HFF-Myc (cell line): ENCODE measurements at regions not wholly inside any gene's neighbourhood (a gene's known extent, or its start where the extent isn't known, plus 50 kb on each side); places are given as distances from the start of the nearest gene placed in this dataset.

Source experiments
- DNase-seq: peaks from one replicate; pipeline ENCODE4 v3.0.0-alpha.2; 2011; ENCODE audit warnings: low read depth; ENCODE audit errors: extremely low read depth
- H3K4me3 ChIP-seq: replicated peaks from 2 replicates; pipeline ENCODE4 v1.5.1; 2011; ENCODE audit warnings: low read depth, mild to moderate bottlenecking, control low read depth, low read length
- TF ChIP-seq, protein P1 (sequence below): IDR thresholded peaks from 2 replicates; pipeline ENCODE4 v1.5.1; 2012; ENCODE audit warnings: mild to moderate bottlenecking, low read depth, low read length, control low read depth; ENCODE audit errors: missing control alignments

DNA sequence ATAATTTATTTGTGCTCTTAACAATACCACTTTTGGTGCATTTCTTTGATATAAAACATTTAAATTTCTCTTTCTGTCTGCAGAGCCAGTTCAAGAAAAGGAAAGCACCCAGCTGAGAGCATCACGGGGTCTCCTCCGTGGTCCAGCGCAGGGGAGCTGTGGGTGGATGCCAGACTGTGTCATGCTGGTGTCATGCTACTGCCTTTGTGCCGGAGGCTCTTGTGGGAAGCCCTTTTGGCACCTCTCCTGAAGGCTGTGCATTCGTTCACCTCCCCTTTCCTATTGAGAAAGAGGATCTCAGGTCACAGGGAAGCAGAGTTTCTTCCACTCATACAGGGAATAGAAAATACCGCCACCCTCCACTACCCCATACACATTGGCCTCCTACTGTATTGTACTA is 450.4 kb downstream of the GALR1 start:
- DNase-seq, result no peak
- TF ChIP-seq, protein P1, sequence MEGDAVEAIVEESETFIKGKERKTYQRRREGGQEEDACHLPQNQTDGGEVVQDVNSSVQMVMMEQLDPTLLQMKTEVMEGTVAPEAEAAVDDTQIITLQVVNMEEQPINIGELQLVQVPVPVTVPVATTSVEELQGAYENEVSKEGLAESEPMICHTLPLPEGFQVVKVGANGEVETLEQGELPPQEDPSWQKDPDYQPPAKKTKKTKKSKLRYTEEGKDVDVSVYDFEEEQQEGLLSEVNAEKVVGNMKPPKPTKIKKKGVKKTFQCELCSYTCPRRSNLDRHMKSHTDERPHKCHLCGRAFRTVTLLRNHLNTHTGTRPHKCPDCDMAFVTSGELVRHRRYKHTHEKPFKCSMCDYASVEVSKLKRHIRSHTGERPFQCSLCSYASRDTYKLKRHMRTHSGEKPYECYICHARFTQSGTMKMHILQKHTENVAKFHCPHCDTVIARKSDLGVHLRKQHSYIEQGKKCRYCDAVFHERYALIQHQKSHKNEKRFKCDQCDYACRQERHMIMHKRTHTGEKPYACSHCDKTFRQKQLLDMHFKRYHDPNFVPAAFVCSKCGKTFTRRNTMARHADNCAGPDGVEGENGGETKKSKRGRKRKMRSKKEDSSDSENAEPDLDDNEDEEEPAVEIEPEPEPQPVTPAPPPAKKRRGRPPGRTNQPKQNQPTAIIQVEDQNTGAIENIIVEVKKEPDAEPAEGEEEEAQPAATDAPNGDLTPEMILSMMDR, result no peak

DNA sequence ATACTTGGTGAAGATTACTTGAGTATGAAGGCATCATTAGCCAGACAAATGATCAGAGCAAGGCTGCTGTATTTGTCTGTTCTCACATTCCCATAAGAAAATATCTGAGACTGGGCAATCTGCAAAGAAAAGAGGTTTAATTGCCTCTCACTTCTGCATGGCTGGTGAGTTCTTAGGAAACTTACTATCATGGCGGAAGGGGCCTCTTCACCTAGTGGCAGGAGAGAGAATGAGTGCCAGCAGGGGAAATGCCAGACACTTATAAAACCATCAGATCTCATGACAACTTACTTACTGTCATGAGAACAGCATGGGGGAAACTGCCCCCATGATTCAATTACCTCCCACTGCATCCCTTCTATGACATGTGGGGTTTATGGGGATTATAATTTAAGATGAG is 452.3 kb downstream of the GALR1 start:
- DNase-seq, result no peak
- TF ChIP-seq, protein P1, result no peak
- no peak overlapping the region for H3K4me3 ChIP-seq

More for the DNA sequence above, 450.4 kb downstream of the GALR1 start:
- H3K4me3 ChIP-seq, result no peak overlapping the region

DNA sequence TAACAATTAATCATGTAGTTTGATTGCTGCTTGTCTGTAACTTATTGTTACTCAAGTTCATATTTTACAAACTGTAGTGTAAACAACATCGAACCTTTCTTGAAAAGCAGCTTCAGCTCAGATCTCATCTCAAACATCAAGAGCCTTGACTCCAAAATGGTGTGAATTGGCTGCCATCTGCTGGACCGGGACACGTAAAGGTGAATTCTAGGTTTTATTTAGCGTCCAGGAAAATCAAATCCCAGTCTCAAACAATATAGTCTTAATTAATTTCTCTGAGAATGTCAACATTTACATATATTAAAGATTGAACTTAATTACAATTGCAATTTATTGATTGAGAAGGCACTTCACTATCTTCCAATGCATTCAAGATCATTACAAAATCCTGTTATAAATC is 453.0 kb downstream of the GALR1 start:
- no peak for DNase-seq
- no peak overlapping the region for H3K4me3 ChIP-seq
- TF ChIP-seq, protein P1, result no peak

DNA sequence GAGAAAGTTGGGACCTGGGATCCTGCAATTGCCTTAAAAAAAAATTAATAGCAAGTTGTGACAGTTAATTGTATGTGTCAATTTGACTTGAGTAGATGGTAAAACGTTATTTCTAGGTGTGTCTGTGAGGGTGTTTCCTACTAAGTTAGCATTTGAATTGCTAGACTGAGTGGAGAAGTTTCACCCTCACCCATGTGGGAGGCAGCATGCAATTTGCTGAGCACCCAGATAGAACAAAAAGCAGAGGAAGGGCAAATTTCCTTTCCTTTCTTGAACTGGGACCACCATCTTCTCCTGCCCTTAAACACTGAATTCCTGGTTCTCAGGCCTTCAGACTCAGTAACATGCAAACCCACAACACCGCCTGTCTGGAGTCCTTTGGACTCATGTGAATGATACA is 455.7 kb downstream of the GALR1 start:
- H3K4me3 ChIP-seq, result no peak overlapping the region
- TF ChIP-seq, protein P1, result no peak
- DNase-seq, result no peak

DNA sequence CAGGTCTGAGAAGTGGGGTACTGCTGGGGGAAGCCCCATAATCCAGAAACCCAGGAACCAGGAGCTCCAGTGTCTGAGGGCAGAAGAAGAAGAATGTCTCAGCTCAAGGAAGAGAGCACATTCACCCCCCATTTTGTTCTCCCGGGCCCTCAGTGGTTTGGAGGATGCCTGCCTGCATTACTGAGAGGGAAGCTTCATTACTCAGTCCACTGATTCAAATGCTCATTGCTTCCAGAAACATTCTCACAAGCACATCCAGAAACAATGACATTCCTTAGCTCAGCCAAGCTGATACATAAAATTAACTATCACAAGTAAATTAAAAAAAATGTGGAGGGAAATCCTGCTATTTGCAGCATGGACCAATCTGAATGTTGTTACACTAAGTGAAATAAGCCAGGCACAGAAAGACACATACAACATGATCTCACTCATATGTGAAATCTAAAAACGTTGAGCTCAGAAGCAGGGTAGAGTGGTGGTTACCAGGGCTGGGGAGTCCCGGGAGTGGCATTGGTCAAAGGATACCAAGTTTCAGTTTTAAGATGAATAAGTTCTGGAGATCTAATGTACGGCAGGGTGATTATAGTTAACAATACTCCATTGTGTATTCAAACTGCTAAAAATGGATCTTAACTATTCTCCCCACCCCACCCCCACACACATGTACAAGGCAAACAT is 459.3 kb downstream of the GALR1 start:
- no peak for DNase-seq
- TF ChIP-seq, protein P1, result no peak
- H3K4me3 ChIP-seq, result no peak overlapping the region

DNA sequence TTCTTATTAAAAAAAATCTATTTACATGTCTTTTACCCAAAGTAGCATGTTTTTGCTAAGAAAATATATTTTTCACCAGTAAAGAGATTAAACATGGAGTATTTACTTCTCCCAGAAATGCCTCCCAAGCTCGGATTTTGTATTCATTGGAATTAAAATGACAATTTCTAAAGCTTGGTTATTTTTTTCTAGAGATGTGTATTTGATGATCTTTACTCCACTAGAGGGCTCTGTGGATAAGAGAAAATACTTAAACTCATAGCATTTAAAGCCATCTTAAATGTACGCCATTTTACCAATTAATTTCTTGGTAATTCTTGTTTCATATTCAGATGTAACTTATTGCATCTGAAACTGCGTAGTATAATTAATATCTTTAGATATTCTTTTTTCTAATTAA is 461.4 kb downstream of the GALR1 start:
- DNase-seq, result no peak
- H3K4me3 ChIP-seq, result no peak overlapping the region
- TF ChIP-seq, protein P1, result no peak

DNA sequence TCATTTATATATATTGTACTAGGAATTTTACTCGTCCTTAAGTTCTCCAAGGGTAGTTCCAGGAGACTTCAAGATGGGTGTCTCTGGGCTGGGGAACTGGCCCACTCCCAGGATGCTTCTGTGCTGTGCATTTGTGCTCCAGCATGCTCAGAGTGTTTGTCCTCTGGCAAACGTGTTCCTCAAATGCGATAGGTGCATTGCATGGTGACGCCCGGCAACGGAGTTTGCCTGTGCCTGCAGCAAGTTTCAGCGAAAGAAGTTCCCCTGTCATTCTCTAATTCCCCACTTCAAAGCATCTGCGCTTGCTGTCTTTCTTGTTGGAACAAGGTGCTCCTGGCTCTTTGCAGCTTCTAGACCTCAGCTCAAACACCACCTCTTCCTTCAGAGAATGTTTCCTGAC is 465.1 kb downstream of the GALR1 start:
- H3K4me3 ChIP-seq, result no peak overlapping the region
- TF ChIP-seq, protein P1, result no peak
- no peak for DNase-seq
